CD4-positive, alpha-beta T cell treated with Interleukin-12 subunit alpha and Interleukin-12 subunit beta, for 1 hour (primary cell): ENCODE measurements at regions not wholly inside any gene's neighbourhood (a gene's known extent, or its start where the extent isn't known, plus 50 kb on each side); places are given as distances from the start of the nearest gene placed in this dataset.
"Not testable (repeated sequence)": the region's sequence is repeated elsewhere in the genome, so short reads cannot be mapped to it uniquely, and the experiment has no call there.

Experiments
- DNase-seq: peaks from one replicate; pipeline ENCODE4 v3.0.0-alpha.2; 2020

DNA sequence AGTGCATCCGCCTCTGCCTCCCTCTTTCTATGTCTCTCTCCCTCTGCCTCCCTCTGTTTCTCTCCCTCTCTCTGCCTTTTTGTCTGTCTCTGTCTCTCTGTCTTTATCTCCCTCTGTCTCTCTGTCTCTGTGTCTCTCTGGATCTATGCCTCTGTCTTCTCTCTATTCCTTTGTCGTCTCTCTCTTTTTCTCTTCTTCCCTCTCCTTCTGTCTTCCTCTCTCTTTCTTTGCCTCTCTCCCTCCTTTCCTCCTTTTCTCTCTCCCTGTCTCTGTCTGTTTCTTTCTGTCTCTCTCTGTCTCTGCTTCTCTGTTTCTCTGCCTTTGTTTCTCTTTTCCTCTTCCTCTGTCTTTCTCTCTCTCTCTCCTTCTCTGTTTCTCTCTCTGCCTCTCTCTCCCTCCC, 678.8 kb upstream of the NRP1 start:
- DNase-seq: no peak

DNA sequence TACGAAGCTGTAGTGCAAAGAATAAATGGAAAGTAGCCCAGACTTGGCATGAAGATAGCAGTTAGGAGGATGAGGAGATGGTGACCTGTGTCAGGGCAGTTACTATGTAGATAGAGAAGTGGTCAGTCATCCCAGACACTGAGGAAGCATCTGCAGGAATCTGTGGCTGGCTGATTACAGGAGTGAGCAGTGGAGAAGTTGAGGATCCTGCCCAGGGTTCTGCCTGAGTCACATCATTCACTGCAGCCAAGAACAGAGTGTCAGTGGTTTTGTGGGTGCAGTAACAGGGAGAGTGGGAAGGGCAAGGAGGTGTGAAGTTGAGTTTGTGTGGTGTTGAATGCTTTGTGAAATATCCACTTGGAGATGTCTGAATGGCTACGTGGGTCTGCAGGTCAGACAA, 676.4 kb upstream of the NRP1 start:
- DNase-seq: no peak

DNA sequence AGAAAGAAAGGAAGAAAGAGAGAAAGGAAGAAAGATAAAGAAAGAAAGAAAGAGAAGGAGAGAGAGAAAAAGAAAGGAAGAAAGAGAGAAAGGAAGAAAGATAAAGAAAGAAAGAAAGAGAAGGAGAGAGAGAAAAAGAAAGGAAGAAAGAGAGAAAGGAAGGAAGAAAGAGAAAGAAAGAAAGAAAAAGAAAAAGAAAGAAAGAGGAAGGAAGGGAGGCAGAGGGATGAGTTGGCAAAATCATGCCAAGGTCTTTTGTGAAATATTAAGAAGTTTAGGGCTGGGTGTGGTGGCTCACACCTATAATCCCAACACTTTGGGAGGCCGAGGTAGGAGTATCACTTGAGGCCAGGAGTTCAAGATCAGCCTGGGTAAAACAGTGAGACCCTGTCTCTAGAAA, 675.8 kb upstream of the NRP1 start:
- DNase-seq: not testable (repeated sequence)

DNA sequence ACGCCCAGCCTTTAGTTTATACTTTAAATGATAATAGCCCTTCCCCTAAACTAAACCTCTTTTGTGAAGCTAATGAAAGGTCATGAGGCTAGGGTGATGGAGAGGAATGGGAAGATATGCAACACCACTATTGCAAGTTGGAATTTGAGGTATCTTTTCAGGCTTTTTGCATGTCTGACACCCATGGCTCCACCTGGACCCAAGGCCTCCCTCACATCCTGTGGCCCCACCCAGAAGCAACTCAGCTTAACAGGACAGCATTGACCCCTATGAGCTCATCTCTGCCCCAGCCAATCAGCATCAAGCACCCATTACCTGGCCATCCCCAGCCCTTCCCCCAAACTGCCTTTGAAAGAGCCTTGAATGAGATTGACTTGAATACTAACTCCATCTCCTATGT, 674.2 kb upstream of the NRP1 start:
- DNase-seq: no peak

- no peak for DNase-seq
Measured at GRCh38 chr10:34006471-34006870, 672.0 kb upstream of the NRP1 start.

DNA sequence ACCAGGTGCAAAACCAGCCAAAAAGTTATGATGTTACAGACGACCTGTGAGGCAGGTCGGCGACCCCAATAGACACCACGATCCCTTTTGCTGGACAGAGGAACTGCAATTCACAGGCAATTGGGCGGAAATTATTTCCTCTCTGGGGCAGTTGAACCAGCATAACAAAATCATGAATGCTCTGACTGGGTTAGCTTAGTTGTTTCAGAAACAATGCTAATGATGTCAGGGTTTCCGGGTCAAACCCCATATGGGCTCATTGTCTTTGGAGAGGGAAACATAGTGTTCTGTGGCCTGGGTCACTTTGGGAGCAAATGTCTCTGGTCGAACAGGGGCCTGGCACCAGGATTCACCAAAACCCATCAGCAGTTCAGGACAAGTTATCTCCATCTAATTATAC, 669.1 kb upstream of the NRP1 start:
- DNase-seq: no peak

GRCh38 chr10:34002896-34003295, 668.4 kb upstream of the NRP1 start:
- DNase-seq: no peak

GRCh38 chr10:34001831-34002230, 667.4 kb upstream of the NRP1 start:
- DNase-seq: no peak

- DNase-seq: no peak
Measured at GRCh38 chr10:34001087-34001580, 666.7 kb upstream of the NRP1 start.

DNA sequence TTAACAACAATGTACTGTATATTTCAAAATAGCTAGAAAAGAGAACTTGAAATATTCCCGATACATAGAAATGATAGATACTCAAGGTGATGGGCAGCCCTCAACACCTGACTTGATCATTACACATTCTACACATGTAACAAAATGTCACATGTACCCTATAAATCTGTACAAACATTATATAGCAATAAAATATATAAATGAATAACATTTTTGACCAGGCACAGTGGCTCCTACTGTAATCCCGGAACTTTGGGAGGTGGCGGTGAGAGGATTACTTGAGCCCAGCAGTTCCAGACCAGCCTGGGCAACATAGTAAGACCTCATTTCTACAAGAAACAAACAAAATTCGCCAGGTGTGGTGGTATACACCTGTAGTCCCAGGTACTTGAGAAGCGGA, 659.5 kb upstream of the NRP1 start:
- no peak for DNase-seq

GRCh38 chr10:33991924-33992323, 657.5 kb upstream of the NRP1 start:
- no peak for DNase-seq

GRCh38 chr10:33986515-33986914, 652.0 kb upstream of the NRP1 start:
- no peak for DNase-seq

DNA sequence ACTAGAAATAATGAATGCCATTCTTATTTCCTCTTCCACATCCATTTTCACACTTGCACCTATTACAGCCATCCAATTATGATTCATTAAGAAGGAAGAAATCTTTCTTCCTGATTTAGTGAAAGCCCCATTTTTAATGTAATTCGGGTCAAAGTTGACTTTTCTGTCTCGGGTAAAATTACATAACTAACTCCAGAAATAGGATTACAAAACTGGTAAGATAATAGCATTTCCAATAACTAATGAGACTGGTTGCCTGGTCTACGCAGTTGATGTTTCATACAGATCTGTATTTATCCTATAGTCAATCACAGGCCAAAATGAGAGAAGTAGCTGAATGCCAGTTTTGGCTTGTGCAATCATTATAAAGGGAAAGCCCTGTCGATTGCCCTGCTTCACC, 651.5 kb upstream of the NRP1 start:
- no peak for DNase-seq

- DNase-seq: no peak
Measured at GRCh38 chr10:33982995-33983394, 648.5 kb upstream of the NRP1 start.

- DNase-seq: no peak
Measured at GRCh38 chr10:33981301-33981700, 646.8 kb upstream of the NRP1 start.

GRCh38 chr10:33979195-33979594, 644.7 kb upstream of the NRP1 start:
- DNase-seq: no peak

- no peak for DNase-seq
Measured at GRCh38 chr10:33975481-33975880, 641.0 kb upstream of the NRP1 start.

DNA sequence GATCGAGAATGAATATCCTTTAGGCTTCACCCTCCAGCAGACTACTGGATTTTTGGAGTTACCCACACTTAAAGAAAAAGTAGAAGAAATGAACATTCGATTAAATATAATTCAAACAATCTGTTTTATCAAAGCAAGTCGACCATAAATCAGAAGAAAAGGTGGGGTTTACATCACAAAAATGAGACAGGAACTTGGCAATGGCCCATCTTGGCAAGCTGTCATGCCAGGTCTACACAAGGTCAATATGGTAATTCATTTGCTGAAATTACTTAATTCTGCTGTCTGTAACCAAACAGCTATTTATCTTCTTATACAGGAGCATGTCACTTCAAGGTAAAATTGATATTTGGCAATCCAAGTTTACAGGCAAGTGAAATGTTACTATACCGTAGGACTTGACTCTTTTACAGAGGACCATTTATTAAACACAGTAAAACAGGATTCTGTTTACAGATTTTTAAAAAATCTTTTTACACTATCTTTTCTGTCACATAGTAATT, 640.6 kb upstream of the NRP1 start:
- no peak for DNase-seq

GRCh38 chr10:33968983-33969382, 634.5 kb upstream of the NRP1 start:
- no peak for DNase-seq

DNA sequence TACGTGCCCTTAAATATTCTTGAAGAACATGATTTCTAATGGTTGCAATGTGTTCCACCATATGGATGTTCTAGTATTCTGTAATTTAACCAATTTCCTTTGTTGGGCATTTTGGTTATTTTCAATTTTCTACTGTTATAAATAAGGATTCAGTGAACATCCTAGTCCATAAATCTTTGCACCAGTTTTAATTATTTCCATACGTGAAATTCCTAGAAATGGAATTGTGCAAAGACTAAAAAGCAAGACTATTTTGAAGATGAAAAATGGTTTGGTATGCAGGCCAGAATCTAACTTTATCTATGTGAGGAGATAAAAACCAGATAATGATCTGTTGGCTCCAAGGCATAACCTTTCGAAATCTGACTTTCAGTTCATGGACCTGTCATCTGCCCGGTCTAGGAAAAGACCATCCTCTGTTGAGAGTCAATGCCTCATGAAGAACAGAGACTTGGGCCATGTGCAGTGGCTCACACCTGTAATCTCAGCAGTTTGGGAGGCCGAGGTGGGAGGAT, 633.2 kb upstream of the NRP1 start:
- DNase-seq: no peak

- DNase-seq: no peak
Measured at GRCh38 chr10:33966946-33967345, 632.5 kb upstream of the NRP1 start.

GRCh38 chr10:33965795-33966581, 631.5 kb upstream of the NRP1 start:
- no peak for DNase-seq

- DNase-seq: no peak
Measured at GRCh38 chr10:33963729-33964128, 629.3 kb upstream of the NRP1 start.

DNA sequence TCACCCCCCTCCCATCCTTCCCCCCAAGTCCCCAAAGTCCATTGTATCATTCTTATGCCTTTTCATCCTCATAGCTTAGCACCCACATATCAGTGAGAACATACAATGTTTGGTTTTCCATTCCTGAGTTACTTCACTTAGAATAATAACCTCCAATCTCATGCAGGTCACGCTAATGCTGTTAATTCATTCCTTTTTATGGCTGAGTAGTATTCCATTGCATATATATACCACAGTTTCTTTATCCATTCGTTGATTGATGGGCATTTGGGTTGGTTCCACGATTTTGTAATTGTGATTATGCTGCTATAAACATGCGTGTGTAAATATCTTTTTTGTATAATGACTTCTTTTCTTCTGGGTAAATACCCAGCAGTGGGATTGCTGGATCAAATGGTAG, 621.9 kb upstream of the NRP1 start:
- not testable (repeated sequence) for DNase-seq

GRCh38 chr10:33955676-33956075, 621.2 kb upstream of the NRP1 start:
- no peak for DNase-seq
